K562 (cell line): ENCODE measurements at regions not wholly inside any gene's neighbourhood (a gene's known extent, or its start where the extent isn't known, plus 50 kb on each side); places are given as distances from the start of the nearest gene placed in this dataset.

Source experiments
- ATAC-seq: fragments of 200-7000 bp; cut with Tn5 transposase; 3 replicates; pipeline ENCODE4 v1.9.1; 2020; ENCODE audit warnings: moderate library complexity
- BruUV-seq: library from RNA; stranded (reverse); fragments of 400-500 nt; replicated peaks from 2 replicates; lab custom pipeline; 2021; lab: Mats Ljungman, UMichigan
- CTCF ChIA-PET: fragments of 300-600 bp; formaldehyde crosslinking; extraction: SDS; loops from one replicate; lab custom pipeline; 2021; ENCODE audit warnings: low intra/inter-chr PET ratio; lab: Yijun Ruan, JAX
- POLR2A ChIA-PET: fragments of 300-600, 350-650 bp; sonication (Branson Sonifier 250); formaldehyde crosslinking; extraction: SDS; loops from one replicate; lab custom pipeline; 2021; ENCODE audit warnings: antibody characterized with exemption, inconsistent platforms; lab: Yijun Ruan, JAX
- DNase-seq, 4 experiments: peaks; one replicate each; pipeline versions ENCODE4 v3.0.0 to v3.0.0-alpha.2; 2011 to 2018; ENCODE audit warnings: low spot score in 3 of 4, mixed read lengths in 3 of 4; ENCODE audit errors: extremely low read depth in 1 of 4
- FAIRE-seq: peaks from 2 replicates; lab custom pipeline; 2011; peaks lifted over from hg19 to GRCh38; lab: Jason Lieb, UNC
- H2AFZ ChIP-seq: 2 replicates; pipeline ENCODE4 v1.6.0; 2011; ENCODE audit warnings: low read depth, low read length, control low read depth, inconsistent platforms
- H3K27ac ChIP-seq: fragments of 200-600 bp; 3 replicates; pipeline ENCODE4 v1.8.0; 2011; ENCODE audit warnings: low read depth, mild to moderate bottlenecking, control low read depth, inconsistent platforms, low read length, moderate library complexity, mixed read lengths; ENCODE audit errors: extremely low read depth
- H3K27me3 ChIP-seq, 2 experiments: fragments of 300-600 bp in 1 of 2; 2 replicates in 1 of 2; 3 replicates in 1 of 2; pipeline versions ENCODE4 v1.6.0 to v1.8.0; 2011; ENCODE audit warnings: inconsistent platforms in 2 of 2, low read length in 2 of 2, mild to moderate bottlenecking in 1 of 2, mixed read lengths in 1 of 2, moderate library complexity in 1 of 2; ENCODE audit not compliant: control insufficient read depth in 2 of 2, insufficient read depth in 2 of 2
- H3K36me3 ChIP-seq: fragments of 300-600 bp; 3 replicates; pipeline ENCODE4 v1.8.0; 2011; ENCODE audit warnings: mild to moderate bottlenecking, low read length, inconsistent platforms; ENCODE audit not compliant: control insufficient read depth, insufficient read depth
- H3K4me1 ChIP-seq, 2 experiments: fragments of 200-600 bp in 1 of 2; replicated peaks in 1 of 2; 2 replicates in 1 of 2; 3 replicates in 1 of 2; pipeline versions ENCODE4 v1.5.1 to v1.8.0; 2011; ENCODE audit warnings: inconsistent platforms in 2 of 2, low read length in 2 of 2, mild to moderate bottlenecking in 1 of 2, mixed read lengths in 1 of 2, moderate library complexity in 1 of 2; ENCODE audit not compliant: control insufficient read depth in 2 of 2, insufficient read depth in 2 of 2
- H3K4me2 ChIP-seq: 2 replicates; pipeline ENCODE4 v1.6.1; 2011; ENCODE audit warnings: low read length, control low read depth, inconsistent platforms, mixed read lengths; ENCODE audit not compliant: insufficient read depth
- H3K4me3 ChIP-seq: fragments of 200-600 bp; sonication (generic), shearing (Covaris generic); 2 replicates; pipeline ENCODE4 v1.5.1; 2016; ENCODE audit warnings: control low read depth, inconsistent platforms
- H3K79me2 ChIP-seq: fragments of 200-600 bp; 3 replicates; pipeline ENCODE4 v1.8.0; 2011; ENCODE audit warnings: low read length, inconsistent platforms; ENCODE audit not compliant: control insufficient read depth, insufficient read depth
- H3K9ac ChIP-seq, 2 experiments: 2 replicates each; pipeline versions ENCODE4 v1.6.0 to v1.6.1; 2011; ENCODE audit warnings: low read depth in 2 of 2, low read length in 2 of 2, control low read depth in 1 of 2, inconsistent platforms in 1 of 2, mild to moderate bottlenecking in 1 of 2, mixed read lengths in 1 of 2; ENCODE audit not compliant: insufficient read depth in 1 of 2
- H3K9me1 ChIP-seq: one replicate; pipeline ENCODE4 v1.6.0; 2011; ENCODE audit warnings: inconsistent platforms, mild to moderate bottlenecking, low read length, moderate library complexity; ENCODE audit not compliant: control insufficient read depth, insufficient read depth
- H3K9me3 ChIP-seq: replicated peaks from 2 replicates; pipeline ENCODE4 v1.5.1; 2011; ENCODE audit warnings: low read depth, low read length, inconsistent platforms; ENCODE audit not compliant: control insufficient read depth, insufficient read depth
- H4K20me1 ChIP-seq: replicated peaks from 2 replicates; pipeline ENCODE4 v1.6.1; 2011; ENCODE audit warnings: low read length, inconsistent platforms, mixed read lengths; ENCODE audit not compliant: control insufficient read depth, insufficient read depth
- ARHGAP35 ChIP-seq: fragments of 450-650 bp; IDR thresholded peaks from 2 replicates; pipeline ENCODE4 v1.6.1; 2018; ENCODE audit not compliant: partially characterized antibody
- ESRRA ChIP-seq: fragments of 450-650 bp; IDR thresholded peaks from 2 replicates; pipeline ENCODE4 v1.6.1; 2014; ENCODE audit warnings: low read depth, mild to moderate bottlenecking, moderate library complexity, borderline replicate concordance
- FOXJ2 ChIP-seq: fragments of 200-800 bp; sonication (Bioruptor generic); IDR thresholded peaks from 2 replicates; pipeline ENCODE4 v1.6.1; 2016; ENCODE audit warnings: missing genetic modification characterization, missing compliant biosample characterization
- HDAC2 ChIP-seq: fragments of 450-650 bp; IDR thresholded peaks from 2 replicates; pipeline ENCODE4 v1.6.1; 2016; ENCODE audit warnings: mild to moderate bottlenecking
- MXI1 ChIP-seq: IDR thresholded peaks from 2 replicates; pipeline ENCODE4 v1.6.1; 2011; ENCODE audit warnings: low read depth, mild to moderate bottlenecking, improper control_type of control experiment, low read length
- PATZ1 ChIP-seq: fragments of 250-450 bp; sonication (Bioruptor Pico); IDR thresholded peaks from 2 replicates; pipeline ENCODE4 v1.5.0; 2020; ENCODE audit warnings: mild to moderate bottlenecking, borderline replicate concordance
- POLR2AphosphoS5 ChIP-seq: IDR thresholded peaks from 2 replicates; pipeline ENCODE4 v1.6.1; 2011; ENCODE audit warnings: mild to moderate bottlenecking, low read depth, low read length, moderate library complexity; ENCODE audit not compliant: control insufficient read depth, insufficient read depth
- RBM34 ChIP-seq: fragments of 200-400 bp; formaldehyde crosslinking; IDR thresholded peaks from 2 replicates; pipeline ENCODE4 v1.6.1; 2018; ENCODE audit warnings: low read length, borderline replicate concordance; ENCODE audit not compliant: insufficient read depth
- ZNF12 ChIP-seq: sonication (generic); formaldehyde crosslinking; IDR thresholded peaks from 2 replicates; pipeline ENCODE4 v1.4.0; 2020; ENCODE audit warnings: mild to moderate bottlenecking, missing genetic modification reagents
- WGBS: fragments of 100-300 bp; shearing (Covaris generic); methylation state at CpG from one replicate; pipeline ENCODE4 v1.1.6; 2016; ENCODE audit warnings: low coverage, mixed read lengths; ENCODE audit not compliant: insufficient coverage; ENCODE audit errors: missing lambda C conversion rate; 5-methylcytosine and 5-hydroxymethylcytosine counted together
- in situ Hi-C: fragments of 300-500 bp; cut with MboI; formaldehyde crosslinking; loops from 4 replicates; pipeline ENCODE4 v1.15.0; 2018; ENCODE audit warnings: inconsistent platforms, mixed read lengths
- intact Hi-C: fragments of 100-400 bp; cut with micrococcal nuclease; formaldehyde crosslinking; loops from 2 replicates; pipeline ENCODE4 v1.14.2; 2022
- TF ChIP-seq, protein P1 (sequence below): fragments of 200-800 bp; sonication (Bioruptor generic); IDR thresholded peaks from 2 replicates; pipeline ENCODE4 v1.6.1; 2017; ENCODE audit warnings: missing genetic modification characterization, missing compliant biosample characterization
- TF ChIP-seq, protein P2 (sequence below): fragments of 450-650 bp; IDR thresholded peaks from 2 replicates; pipeline ENCODE4 v1.6.1; 2016; ENCODE audit warnings: missing biosample characterization, missing genetic modification characterization

- CTCF ChIA-PET: no interaction called here
- H3K36me3 ChIP-seq: no peaks in the 10 kb centered on the region
- H2AFZ ChIP-seq: no peak overlapping the region
- POLR2A ChIA-PET: no interaction called here
- no peak for FAIRE-seq
- WGBS: 0% methylated on average over 2 of the region's 2 CpGs
- TF ChIP-seq PATZ1 (no peak), ESRRA (no peak), HDAC2 (no peak), POLR2AphosphoS5 (no peak), FOXJ2 (tag) (no peak), ARHGAP35 (no peak), ZNF12 (CRISPR knock-in tag) (no peak), RBM34 (no peak), MXI1 (no peak)
- TF ChIP-seq, protein P1, sequence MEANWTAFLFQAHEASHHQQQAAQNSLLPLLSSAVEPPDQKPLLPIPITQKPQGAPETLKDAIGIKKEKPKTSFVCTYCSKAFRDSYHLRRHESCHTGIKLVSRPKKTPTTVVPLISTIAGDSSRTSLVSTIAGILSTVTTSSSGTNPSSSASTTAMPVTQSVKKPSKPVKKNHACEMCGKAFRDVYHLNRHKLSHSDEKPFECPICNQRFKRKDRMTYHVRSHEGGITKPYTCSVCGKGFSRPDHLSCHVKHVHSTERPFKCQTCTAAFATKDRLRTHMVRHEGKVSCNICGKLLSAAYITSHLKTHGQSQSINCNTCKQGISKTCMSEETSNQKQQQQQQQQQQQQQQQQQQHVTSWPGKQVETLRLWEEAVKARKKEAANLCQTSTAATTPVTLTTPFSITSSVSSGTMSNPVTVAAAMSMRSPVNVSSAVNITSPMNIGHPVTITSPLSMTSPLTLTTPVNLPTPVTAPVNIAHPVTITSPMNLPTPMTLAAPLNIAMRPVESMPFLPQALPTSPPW (CRISPR knock-in tag): no peak
- TF ChIP-seq, protein P2, sequence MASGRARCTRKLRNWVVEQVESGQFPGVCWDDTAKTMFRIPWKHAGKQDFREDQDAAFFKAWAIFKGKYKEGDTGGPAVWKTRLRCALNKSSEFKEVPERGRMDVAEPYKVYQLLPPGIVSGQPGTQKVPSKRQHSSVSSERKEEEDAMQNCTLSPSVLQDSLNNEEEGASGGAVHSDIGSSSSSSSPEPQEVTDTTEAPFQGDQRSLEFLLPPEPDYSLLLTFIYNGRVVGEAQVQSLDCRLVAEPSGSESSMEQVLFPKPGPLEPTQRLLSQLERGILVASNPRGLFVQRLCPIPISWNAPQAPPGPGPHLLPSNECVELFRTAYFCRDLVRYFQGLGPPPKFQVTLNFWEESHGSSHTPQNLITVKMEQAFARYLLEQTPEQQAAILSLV (tag): no peak
- H3K27me3 ChIP-seq: no peaks in the 10 kb centered on the region
- ATAC-seq: no peak
- DNase-seq: no peak
- H3K27ac ChIP-seq: no peak overlapping the region
- H3K9me3 ChIP-seq: no peaks in the 10 kb centered on the region
- BruUV-seq: no TSS peak
- H3K4me2 ChIP-seq: no peak overlapping the region
- H3K9ac ChIP-seq: no peak overlapping the region
- no peaks in the 10 kb centered on the region for H4K20me1 ChIP-seq
- intact Hi-C loops: no loop called here
- in situ Hi-C loops: no loop called here
- H3K9me1 ChIP-seq: no peaks in the 10 kb centered on the region
- H3K4me1 ChIP-seq: no peaks in the 10 kb centered on the region
- H3K4me3 ChIP-seq: no peak overlapping the region
- no peaks in the 10 kb centered on the region for H3K79me2 ChIP-seq
Observed at GRCh38 chr18:67159662-67160061, 356.9 kb downstream of the DSEL start.
